HEK293 (cell line): ENCODE measurements at regions not wholly inside any gene's neighbourhood (a gene's known extent, or its start where the extent isn't known, plus 50 kb on each side); places are given as distances from the start of the nearest gene placed in this dataset.

Experiments
- CTCF ChIA-PET: fragments of 350-600 bp; formaldehyde crosslinking; extraction: SDS; loops from one replicate; lab custom pipeline; 2021; ENCODE audit warnings: antibody characterized with exemption; lab: Yijun Ruan, JAX
- POLR2A ChIA-PET: fragments of 300-600 bp; formaldehyde crosslinking; extraction: SDS; loops from one replicate; lab custom pipeline; 2020; ENCODE audit warnings: antibody characterized with exemption, inconsistent platforms; lab: Yijun Ruan, JAX
- H3K27ac ChIP-seq: fragments of 200-500 bp; sonication (Bioruptor generic); 2 replicates; pipeline ENCODE4 v1.5.1; 2014; ENCODE audit warnings: low read depth, low read length, control low read depth, inconsistent platforms; ENCODE audit errors: extremely low read depth
- H3K36me3 ChIP-seq, 2 experiments: fragments of 200-500 bp in 1 of 2; sonication (Bioruptor generic) in 1 of 2; 1 replicate in 1 of 2; 2 replicates in 1 of 2; pipeline ENCODE4 v1.5.1; 2014 to 2017; ENCODE audit warnings: inconsistent platforms in 2 of 2, low read length in 2 of 2; ENCODE audit not compliant: control insufficient read depth in 2 of 2, insufficient read depth in 1 of 2
- H3K4me1 ChIP-seq: fragments of 200-500 bp; sonication (Bioruptor generic); 2 replicates; pipeline ENCODE4 v1.5.1; 2014; ENCODE audit warnings: mild to moderate bottlenecking, low read length, inconsistent platforms; ENCODE audit not compliant: control insufficient read depth, insufficient read depth
- H3K4me3 ChIP-seq: 2 replicates; pipeline ENCODE4 v1.5.1; 2011; ENCODE audit warnings: low read depth, mild to moderate bottlenecking, control low read depth, low read length, moderate library complexity
- H3K9me3 ChIP-seq: fragments of 200-500 bp; sonication (Bioruptor generic); 2 replicates; pipeline ENCODE4 v1.5.1; 2014; ENCODE audit warnings: low read depth, low read length, inconsistent platforms; ENCODE audit not compliant: control insufficient read depth, insufficient read depth
- GFI1B ChIP-seq: fragments of 450-650 bp; formaldehyde crosslinking; IDR thresholded peaks from 2 replicates; pipeline ENCODE4 v1.5.1; 2016; ENCODE audit warnings: missing biosample characterization, missing genetic modification characterization
- GLI2 ChIP-seq: fragments of 450-650 bp; formaldehyde crosslinking; IDR thresholded peaks from 2 replicates; pipeline ENCODE4; 2017; ENCODE audit warnings: missing biosample characterization, missing genetic modification characterization, low read depth, borderline replicate concordance
- GLIS2 ChIP-seq: fragments of 450-650 bp; formaldehyde crosslinking; IDR thresholded peaks from 2 replicates; pipeline ENCODE4 v1.5.1; 2016; ENCODE audit warnings: missing biosample characterization, missing genetic modification characterization
- HOXA7 ChIP-seq: sonication (generic); formaldehyde crosslinking; IDR thresholded peaks from 2 replicates; pipeline ENCODE4 v1.8.1; 2022; ENCODE audit warnings: missing genetic modification reagents, borderline replicate concordance
- KLF1 ChIP-seq: fragments of 450-650 bp; formaldehyde crosslinking; IDR thresholded peaks from 2 replicates; pipeline ENCODE4 v1.5.1; 2016; ENCODE audit warnings: missing biosample characterization, missing genetic modification characterization
- MYNN ChIP-seq: fragments of 450-650 bp; formaldehyde crosslinking; IDR thresholded peaks from 2 replicates; pipeline ENCODE4 v1.5.1; 2016; ENCODE audit warnings: missing biosample characterization, missing genetic modification characterization, borderline replicate concordance
- SETDB1 ChIP-seq: IDR thresholded peaks from one replicate; pipeline ENCODE4 v1.6.1; 2017; ENCODE audit warnings: mild to moderate bottlenecking, low read length, moderate library complexity, mixed read lengths; ENCODE audit not compliant: insufficient read length
- ZBTB11 ChIP-seq: fragments of 450-650 bp; formaldehyde crosslinking; conservative IDR thresholded peaks from 2 replicates; pipeline ENCODE4 v1.5.1; 2016; ENCODE audit warnings: low read depth, missing biosample characterization, missing genetic modification characterization
- ZBTB21 ChIP-seq: fragments of 450-650 bp; formaldehyde crosslinking; IDR thresholded peaks from 2 replicates; pipeline ENCODE4 v1.5.1; 2017; ENCODE audit warnings: missing biosample characterization, missing genetic modification characterization
- ZBTB48 ChIP-seq: fragments of 450-650 bp; formaldehyde crosslinking; IDR thresholded peaks from 2 replicates; pipeline ENCODE4 v1.5.1; 2016; ENCODE audit warnings: missing biosample characterization, missing genetic modification characterization
- ZBTB6 ChIP-seq: fragments of 450-650 bp; formaldehyde crosslinking; IDR thresholded peaks from 2 replicates; pipeline ENCODE4 v1.5.1; 2017; ENCODE audit warnings: missing biosample characterization, missing genetic modification characterization
- ZIC2 ChIP-seq: fragments of 450-650 bp; formaldehyde crosslinking; IDR thresholded peaks from 2 replicates; pipeline ENCODE4 v1.5.1; 2016; ENCODE audit warnings: missing biosample characterization, missing genetic modification characterization
- ZNF146 ChIP-seq: fragments of 450-650 bp; formaldehyde crosslinking; IDR thresholded peaks from 2 replicates; pipeline ENCODE4 v1.5.1; 2016; ENCODE audit warnings: missing biosample characterization, missing genetic modification characterization
- ZNF18 ChIP-seq: fragments of 450-650 bp; formaldehyde crosslinking; IDR thresholded peaks from 2 replicates; pipeline ENCODE4 v1.5.1; 2016; ENCODE audit warnings: missing biosample characterization, missing genetic modification characterization
- ZNF184 ChIP-seq: fragments of 450-650 bp; IDR thresholded peaks from 2 replicates; pipeline ENCODE4 v1.5.1; 2018; ENCODE audit warnings: missing biosample characterization, mild to moderate bottlenecking, missing genetic modification characterization
- ZNF214 ChIP-seq: fragments of 450-650 bp; formaldehyde crosslinking; IDR thresholded peaks from 2 replicates; pipeline ENCODE4 v1.5.1; 2017; ENCODE audit warnings: missing biosample characterization, mild to moderate bottlenecking, missing genetic modification characterization, borderline replicate concordance
- ZNF23 ChIP-seq: fragments of 450-650 bp; formaldehyde crosslinking; IDR thresholded peaks from 2 replicates; pipeline ENCODE4 v1.5.1; 2016; ENCODE audit warnings: missing biosample characterization, missing genetic modification characterization, borderline replicate concordance
- ZNF248 ChIP-seq: fragments of 450-650 bp; formaldehyde crosslinking; IDR thresholded peaks from 2 replicates; pipeline ENCODE4 v1.5.1; 2017; ENCODE audit warnings: missing biosample characterization, missing genetic modification characterization
- ZNF324 ChIP-seq: fragments of 450-650 bp; formaldehyde crosslinking; IDR thresholded peaks from 2 replicates; pipeline ENCODE4 v1.5.1; 2016; ENCODE audit warnings: missing biosample characterization, missing genetic modification characterization
- ZNF335 ChIP-seq: fragments of 450-650 bp; formaldehyde crosslinking; conservative IDR thresholded peaks from 2 replicates; pipeline ENCODE4 v1.5.1; 2016; ENCODE audit warnings: missing biosample characterization, missing genetic modification characterization
- ZNF354C ChIP-seq: fragments of 450-650 bp; formaldehyde crosslinking; IDR thresholded peaks from 2 replicates; pipeline ENCODE4 v1.5.1; 2016; ENCODE audit warnings: missing biosample characterization, missing genetic modification characterization, low read depth, borderline replicate concordance
- ZNF423 ChIP-seq: fragments of 450-650 bp; formaldehyde crosslinking; IDR thresholded peaks from 2 replicates; pipeline ENCODE4 v1.5.1; 2016; ENCODE audit warnings: missing biosample characterization, missing genetic modification characterization
- ZNF510 ChIP-seq: fragments of 450-650 bp; formaldehyde crosslinking; IDR thresholded peaks from 2 replicates; pipeline ENCODE4 v1.5.1; 2018; ENCODE audit warnings: mild to moderate bottlenecking, missing genetic modification characterization, missing biosample characterization; ENCODE audit not compliant: insufficient replicate concordance
- ZNF548 ChIP-seq: fragments of 450-650 bp; formaldehyde crosslinking; IDR thresholded peaks from 2 replicates; pipeline ENCODE4 v1.5.1; 2016; ENCODE audit warnings: missing biosample characterization, missing genetic modification characterization
- ZNF558 ChIP-seq: fragments of 450-650 bp; formaldehyde crosslinking; IDR thresholded peaks from 2 replicates; pipeline ENCODE4 v1.5.1; 2016; ENCODE audit warnings: missing biosample characterization, missing genetic modification characterization
- ZNF623 ChIP-seq: fragments of 450-650 bp; formaldehyde crosslinking; IDR thresholded peaks from 2 replicates; pipeline ENCODE4 v1.5.1; 2016; ENCODE audit warnings: missing biosample characterization, missing genetic modification characterization
- ZNF692 ChIP-seq: fragments of 450-650 bp; formaldehyde crosslinking; IDR thresholded peaks from 2 replicates; pipeline ENCODE4 v1.5.1; 2016; ENCODE audit warnings: missing biosample characterization, missing genetic modification characterization
- ZNF837 ChIP-seq: fragments of 450-650 bp; formaldehyde crosslinking; IDR thresholded peaks from 2 replicates; pipeline ENCODE4 v1.5.1; 2016; ENCODE audit warnings: missing biosample characterization, missing genetic modification characterization
- ZXDB ChIP-seq: fragments of 450-650 bp; formaldehyde crosslinking; IDR thresholded peaks from 2 replicates; pipeline ENCODE4 v1.5.1; 2016; ENCODE audit warnings: missing biosample characterization, missing genetic modification characterization

- CTCF ChIA-PET: no interaction called here
- H3K36me3 ChIP-seq: no peaks in the 10 kb centered on the region
- no peak overlapping the region for H3K4me3 ChIP-seq
- H3K4me1 ChIP-seq: no peaks in the 10 kb centered on the region
- POLR2A ChIA-PET: no interaction called here
- no peaks in the 10 kb centered on the region for H3K9me3 ChIP-seq
- TF ChIP-seq KLF1 (tag by site-specific recombination) (no peak), HOXA7 (CRISPR knock-in tag) (no peak), ZNF146 (tag by site-specific recombination) (no peak), GFI1B (tag by site-specific recombination) (no peak), ZBTB48 (tag by site-specific recombination) (no peak), ZNF837 (no peak), ZBTB6 (no peak), ZBTB11 (no peak), GLIS2 (tag by site-specific recombination) (no peak), ZNF510 (no peak), ZNF324 (tag by site-specific recombination) (no peak), MYNN (no peak), ZNF558 (no peak), ZNF248 (tag by site-specific recombination) (no peak), ZNF623 (tag by site-specific recombination) (no peak)
- H3K27ac ChIP-seq: no peak overlapping the region
Observed at GRCh38 chr5:116757326-116757725, 182.7 kb upstream of the SEMA6A start.

- no peaks in the 10 kb centered on the region for H3K36me3 ChIP-seq
- no peak overlapping the region for H3K27ac ChIP-seq
- no peaks in the 10 kb centered on the region for H3K9me3 ChIP-seq
- CTCF ChIA-PET: no interaction called here
- POLR2A ChIA-PET: no interaction called here
- TF ChIP-seq SETDB1: peak; percentile 37
- no peak for TF ChIP-seq ZNF423
- no peak overlapping the region for H3K4me3 ChIP-seq
- H3K4me1 ChIP-seq: no peaks in the 10 kb centered on the region
Observed at GRCh38 chr5:116756531-116756930, 181.9 kb upstream of the SEMA6A start.

- no peak for TF ChIP-seq ZNF335 (tag by site-specific recombination)
- no peak for TF ChIP-seq ZNF548 (tag by site-specific recombination)
- no peak for TF ChIP-seq ZNF184 (tag by site-specific recombination)
- no peak for TF ChIP-seq GLI2 (tag by site-specific recombination)
- no peak for TF ChIP-seq ZBTB21
- TF ChIP-seq ZNF214 (tag by site-specific recombination): no peak
- no peak for TF ChIP-seq ZNF354C
- TF ChIP-seq ZNF692: no peak
- no peak for TF ChIP-seq ZIC2 (tag by site-specific recombination)
- TF ChIP-seq ZXDB (tag by site-specific recombination): no peak
- TF ChIP-seq ZNF18 (tag by site-specific recombination): no peak
- TF ChIP-seq ZNF23 (tag by site-specific recombination): no peak
- Histone ChIP-seq H3K4me3 (no peak overlapping the region), H3K9me3 (no peaks in the 10 kb centered on the region), H3K27ac (no peak overlapping the region), H3K36me3 (no peaks in the 10 kb centered on the region), H3K4me1 (no peaks in the 10 kb centered on the region)
- POLR2A ChIA-PET: no interaction called here
- CTCF ChIA-PET: no interaction called here
Observed at GRCh38 chr5:116754556-116754955, 179.9 kb upstream of the SEMA6A start.
